WERI-Rb-1 (cell line): ENCODE measurements at regions not wholly inside any gene's neighbourhood (a gene's known extent, or its start where the extent isn't known, plus 50 kb on each side); places are given as distances from the start of the nearest gene placed in this dataset.
"Not testable (repeated sequence)": the region's sequence is repeated elsewhere in the genome, so short reads cannot be mapped to it uniquely, and the experiment has no call there.

ENCODE experiments used
- DNase-seq: peaks from one replicate; pipeline ENCODE4 v3.0.0-alpha.2; 2020
- H3K27ac ChIP-seq: fragments of 250-450 bp; sonication (Bioruptor Pico); 2 replicates; pipeline ENCODE4 v1.5.1; 2020; ENCODE audit warnings: mild to moderate bottlenecking, moderate library complexity
- H3K27me3 ChIP-seq: fragments of 250-450 bp; sonication (Bioruptor Pico); 2 replicates; pipeline ENCODE4 v1.5.1; 2021; ENCODE audit warnings: mild to moderate bottlenecking, low read depth, moderate library complexity; ENCODE audit not compliant: insufficient read depth, severe bottlenecking
- H3K36me3 ChIP-seq: fragments of 250-450 bp; sonication (Bioruptor Pico); 2 replicates; pipeline ENCODE4 v1.5.1; 2020; ENCODE audit warnings: mild to moderate bottlenecking, moderate library complexity
- H3K4me3 ChIP-seq: 2 replicates; pipeline ENCODE4 v1.5.1; 2011; ENCODE audit warnings: low read depth, mild to moderate bottlenecking, control low read depth, low read length
- H3K9me3 ChIP-seq: fragments of 250-450 bp; sonication (Bioruptor Pico); 2 replicates; pipeline ENCODE4 v1.5.1; 2021; ENCODE audit warnings: mild to moderate bottlenecking, moderate library complexity; ENCODE audit not compliant: severe bottlenecking
- CTCF ChIP-seq: IDR thresholded peaks from 2 replicates; pipeline ENCODE4 v1.5.1; 2011; ENCODE audit warnings: low read depth, mild to moderate bottlenecking, control low read depth, inconsistent platforms, low read length

- Histone ChIP-seq H3K9me3 (no peaks in the 10 kb centered on the region), H3K4me3 (no peak overlapping the region), H3K36me3 (no peaks in the 10 kb centered on the region), H3K27ac (peak overlapping the region; percentile 66), H3K27me3 (no peaks in the 10 kb centered on the region)
- peak; percentile 51 for DNase-seq
- no peak for TF ChIP-seq CTCF
These were observed 1082.9 kb downstream of the UQCRFS1 start for GRCh38 chr19:28130066-28130511.

GRCh38 chr19:28128341-28128740 is 1084.6 kb downstream of the UQCRFS1 start:
- DNase-seq, result peak; percentile 85
- peaks cover 7% of the 10 kb centered on the region for H3K9me3 ChIP-seq
- H3K36me3 ChIP-seq, result no peaks in the 10 kb centered on the region
- peak overlapping the region; percentile 46 for H3K27ac ChIP-seq
- no peak for TF ChIP-seq CTCF
- no peak overlapping the region for H3K4me3 ChIP-seq
- H3K27me3 ChIP-seq, result no peaks in the 10 kb centered on the region

- H3K27ac ChIP-seq, result no peak overlapping the region
- DNase-seq, result no peak
- H3K27me3 ChIP-seq, result no peaks in the 10 kb centered on the region
- no peak overlapping the region for H3K4me3 ChIP-seq
- H3K9me3 ChIP-seq, result peaks cover 7% of the 10 kb centered on the region
- TF ChIP-seq CTCF, result no peak
- no peaks in the 10 kb centered on the region for H3K36me3 ChIP-seq
These were observed 1086.6 kb downstream of the UQCRFS1 start for GRCh38 chr19:28126135-28126898.

GRCh38 chr19:28122734-28123133 is 1090.2 kb downstream of the UQCRFS1 start:
- TF ChIP-seq CTCF, result no peak
- Histone ChIP-seq H3K27ac (no peak overlapping the region), H3K9me3 (peaks cover 7% of the 10 kb centered on the region), H3K4me3 (no peak overlapping the region), H3K36me3 (no peaks in the 10 kb centered on the region), H3K27me3 (no peaks in the 10 kb centered on the region)
- no peak for DNase-seq

GRCh38 chr19:28118235-28118634 is 1094.7 kb downstream of the UQCRFS1 start:
- no peak overlapping the region for H3K27ac ChIP-seq
- no peak for TF ChIP-seq CTCF
- no peaks in the 10 kb centered on the region for H3K36me3 ChIP-seq
- DNase-seq, result no peak
- H3K4me3 ChIP-seq, result no peak overlapping the region
- no peaks in the 10 kb centered on the region for H3K9me3 ChIP-seq
- no peaks in the 10 kb centered on the region for H3K27me3 ChIP-seq

- DNase-seq, result no peak
- Histone ChIP-seq H3K27ac (no peak overlapping the region), H3K4me3 (no peak overlapping the region), H3K36me3 (no peaks in the 10 kb centered on the region), H3K9me3 (no peaks in the 10 kb centered on the region), H3K27me3 (no peaks in the 10 kb centered on the region)
- TF ChIP-seq CTCF, result no peak
These were observed 1095.8 kb downstream of the UQCRFS1 start for GRCh38 chr19:28117143-28117542.

GRCh38 chr19:28116379-28116778 is 1096.6 kb downstream of the UQCRFS1 start:
- not testable (repeated sequence) for H3K36me3 ChIP-seq, H3K4me3 ChIP-seq, H3K27ac ChIP-seq, H3K27me3 ChIP-seq, H3K9me3 ChIP-seq, DNase-seq
